Natural killer cell (primary cell): ENCODE measurements at regions not wholly inside any gene's neighbourhood (a gene's known extent, or its start where the extent isn't known, plus 50 kb on each side); places are given as distances from the start of the nearest gene placed in this dataset.

Source experiments
- ATAC-seq, 3 donors: fragments of 150-1000 bp in 2 of 3; fragments of 200-7000 bp in 1 of 3; cut with Tn5 transposase; 1 replicate in 1 of 3; 2 replicates in 2 of 3; pipeline ENCODE4 v1.10.0; 2021; ENCODE audit warnings: mild to moderate bottlenecking in 2 of 3, moderate library complexity in 2 of 3
- DNase-seq, 2 donors: peaks; one replicate each; pipeline versions ENCODE4 v3.0.0 to v3.0.0-alpha.2; 2013 to 2021; ENCODE audit warnings: mixed read lengths in 1 of 2
- H3K27ac ChIP-seq: one replicate; pipeline ENCODE4 v1.5.1; 2013; ENCODE audit warnings: mild to moderate bottlenecking, low read length
- H3K27me3 ChIP-seq: one replicate; pipeline ENCODE4 v1.6.1; 2013; ENCODE audit warnings: low read length; ENCODE audit not compliant: control insufficient read depth, insufficient read depth
- H3K36me3 ChIP-seq: one replicate; pipeline ENCODE4 v1.6.1; 2013; ENCODE audit warnings: low read length; ENCODE audit not compliant: control insufficient read depth, insufficient read depth
- H3K4me1 ChIP-seq: one replicate; pipeline ENCODE4 v1.6.1; 2013; ENCODE audit warnings: low read length; ENCODE audit not compliant: control insufficient read depth, insufficient read depth
- H3K4me3 ChIP-seq: one replicate; pipeline ENCODE4 v1.5.1; 2013; ENCODE audit warnings: low read length
- H3K9me3 ChIP-seq: one replicate; pipeline ENCODE4 v1.6.1; 2013; ENCODE audit warnings: low read length; ENCODE audit not compliant: control insufficient read depth, insufficient read depth
- H3K27ac Mint-ChIP-seq, 2 donors: one replicate each; pipeline ENCODE4 v1.8.0; 2022; ENCODE audit warnings: mild to moderate bottlenecking in 2 of 2, mixed read lengths in 2 of 2, moderate library complexity in 1 of 2
- H3K27me3 Mint-ChIP-seq, 2 donors: one replicate each; pipeline ENCODE4 v1.8.0; 2022; ENCODE audit warnings: low read depth in 2 of 2, mixed read lengths in 2 of 2
- H3K36me3 Mint-ChIP-seq: one replicate; pipeline ENCODE4 v1.8.0; 2022; ENCODE audit warnings: mixed read lengths
- H3K4me1 Mint-ChIP-seq, 2 donors: one replicate each; pipeline ENCODE4 v1.8.0; 2022; ENCODE audit warnings: mixed read lengths in 2 of 2
- H3K4me3 Mint-ChIP-seq: one replicate; pipeline ENCODE4 v1.8.0; 2022; ENCODE audit warnings: mild to moderate bottlenecking, moderate library complexity, mixed read lengths
- H3K9me3 Mint-ChIP-seq, 2 donors: one replicate each; pipeline ENCODE4 v1.8.0; 2022; ENCODE audit warnings: mixed read lengths in 2 of 2
- CTCF ChIP-seq: fragments of 200-600 bp; IDR thresholded peaks from one replicate; pipeline ENCODE4 v1.8.0; 2022; ENCODE audit warnings: antibody characterized with exemption
- WGBS: methylation state at CpG from one replicate; pipeline ENCODE4 v1.1.7; 2013; ENCODE audit warnings: missing lambda C conversion rate; ENCODE audit not compliant: insufficient coverage; 5-methylcytosine and 5-hydroxymethylcytosine counted together
- intact Hi-C: fragments of 100-400 bp; cut with micrococcal nuclease; formaldehyde crosslinking; loops from one replicate; pipeline ENCODE4 v1.14.2; 2022

GRCh38 chr16:22751685-22752084, 62.3 kb upstream of the HS3ST2 start:
- intact Hi-C loops, result no loop called here
- Mint-ChIP-seq H3K27me3 (peaks cover 13 to 38% of the 10 kb centered on the region in 2 donors), H3K4me1 (no peaks in the 10 kb centered on the region), H3K36me3 (no peaks in the 10 kb centered on the region), H3K4me3 (no peak overlapping the region), H3K9me3 (peaks cover 0 to 2% of the 10 kb centered on the region in 2 donors), H3K27ac (no peak overlapping the region)
- no peak for DNase-seq
- Histone ChIP-seq H3K4me1 (no peaks in the 10 kb centered on the region), H3K36me3 (no peaks in the 10 kb centered on the region), H3K9me3 (no peaks in the 10 kb centered on the region), H3K27ac (no peak overlapping the region), H3K27me3 (no peaks in the 10 kb centered on the region), H3K4me3 (no peak overlapping the region)
- TF ChIP-seq CTCF, result no peak
- WGBS, result 92% methylated on average over 2 of the region's 2 CpGs
- ATAC-seq, result no peak

GRCh38 chr16:22753451-22753850, 60.5 kb upstream of the HS3ST2 start:
- intact Hi-C loops, result no loop called here
- DNase-seq (no peak), ATAC-seq (no peak)
- Histone ChIP-seq H3K27me3 (no peaks in the 10 kb centered on the region), H3K27ac (no peak overlapping the region), H3K9me3 (no peaks in the 10 kb centered on the region), H3K4me1 (no peaks in the 10 kb centered on the region), H3K4me3 (no peak overlapping the region), H3K36me3 (no peaks in the 10 kb centered on the region)
- no peak for TF ChIP-seq CTCF
- Mint-ChIP-seq H3K4me1 (no peaks in the 10 kb centered on the region), H3K9me3 (no peaks in the 10 kb centered on the region), H3K4me3 (no peak overlapping the region), H3K27me3 (peaks cover 13 to 34% of the 10 kb centered on the region in 2 donors), H3K27ac (no peak overlapping the region), H3K36me3 (peaks cover 6% of the 10 kb centered on the region)
- 58% methylated on average over 2 of the region's 2 CpGs for WGBS

- H3K27ac Mint-ChIP-seq, result no peak overlapping the region
- peaks cover 6% of the 10 kb centered on the region for H3K36me3 Mint-ChIP-seq
- H3K27me3 Mint-ChIP-seq, result peaks cover 13 to 42% of the 10 kb centered on the region in 2 donors
- ATAC-seq (no peak), DNase-seq (no peak)
- no peaks in the 10 kb centered on the region for H3K27me3 ChIP-seq
- no peak overlapping the region for H3K27ac ChIP-seq
- H3K4me1 Mint-ChIP-seq, result no peaks in the 10 kb centered on the region
- H3K9me3 ChIP-seq, result no peaks in the 10 kb centered on the region
- H3K4me1 ChIP-seq, result no peaks in the 10 kb centered on the region
- 88% methylated on average over 4 of the region's 4 CpGs for WGBS
- no peak overlapping the region for H3K4me3 Mint-ChIP-seq
- no peak for TF ChIP-seq CTCF
- H3K9me3 Mint-ChIP-seq, result no peaks in the 10 kb centered on the region
- intact Hi-C loops, result no loop called here
- no peak overlapping the region for H3K4me3 ChIP-seq
- H3K36me3 ChIP-seq, result no peaks in the 10 kb centered on the region
Measured at GRCh38 chr16:22754577-22754976, 59.4 kb upstream of the HS3ST2 start.

- ATAC-seq (no peak), DNase-seq (no peak)
- H3K9me3 Mint-ChIP-seq, result no peaks in the 10 kb centered on the region
- no peak overlapping the region for H3K27ac Mint-ChIP-seq
- TF ChIP-seq CTCF, result no peak
- H3K27me3 ChIP-seq, result no peaks in the 10 kb centered on the region
- H3K4me3 Mint-ChIP-seq, result no peak overlapping the region
- H3K27me3 Mint-ChIP-seq, result peaks cover 6 to 45% of the 10 kb centered on the region in 2 donors
- H3K36me3 ChIP-seq, result no peaks in the 10 kb centered on the region
- H3K4me1 Mint-ChIP-seq, result no peaks in the 10 kb centered on the region
- H3K4me3 ChIP-seq, result no peak overlapping the region
- intact Hi-C loops, result no loop called here
- no peaks in the 10 kb centered on the region for H3K9me3 ChIP-seq
- H3K27ac ChIP-seq, result no peak overlapping the region
- H3K4me1 ChIP-seq, result no peaks in the 10 kb centered on the region
- WGBS, result 79% methylated on average over 3 of the region's 3 CpGs
- H3K36me3 Mint-ChIP-seq, result peaks cover 6% of the 10 kb centered on the region
Measured at GRCh38 chr16:22757202-22757601, 56.8 kb upstream of the HS3ST2 start.
